Activated CD4-positive, alpha-beta T cell treated with anti-CD3 and anti-CD28 coated beads, Interleukin-2, amount 50 U/mL, for 16 hours (primary cell): ENCODE measurements at regions not wholly inside any gene's neighbourhood (a gene's known extent, or its start where the extent isn't known, plus 50 kb on each side); places are given as distances from the start of the nearest gene placed in this dataset.

Experiments
- DNase-seq: peaks from one replicate; pipeline ENCODE4 v3.0.0-alpha.2; 2020

DNA sequence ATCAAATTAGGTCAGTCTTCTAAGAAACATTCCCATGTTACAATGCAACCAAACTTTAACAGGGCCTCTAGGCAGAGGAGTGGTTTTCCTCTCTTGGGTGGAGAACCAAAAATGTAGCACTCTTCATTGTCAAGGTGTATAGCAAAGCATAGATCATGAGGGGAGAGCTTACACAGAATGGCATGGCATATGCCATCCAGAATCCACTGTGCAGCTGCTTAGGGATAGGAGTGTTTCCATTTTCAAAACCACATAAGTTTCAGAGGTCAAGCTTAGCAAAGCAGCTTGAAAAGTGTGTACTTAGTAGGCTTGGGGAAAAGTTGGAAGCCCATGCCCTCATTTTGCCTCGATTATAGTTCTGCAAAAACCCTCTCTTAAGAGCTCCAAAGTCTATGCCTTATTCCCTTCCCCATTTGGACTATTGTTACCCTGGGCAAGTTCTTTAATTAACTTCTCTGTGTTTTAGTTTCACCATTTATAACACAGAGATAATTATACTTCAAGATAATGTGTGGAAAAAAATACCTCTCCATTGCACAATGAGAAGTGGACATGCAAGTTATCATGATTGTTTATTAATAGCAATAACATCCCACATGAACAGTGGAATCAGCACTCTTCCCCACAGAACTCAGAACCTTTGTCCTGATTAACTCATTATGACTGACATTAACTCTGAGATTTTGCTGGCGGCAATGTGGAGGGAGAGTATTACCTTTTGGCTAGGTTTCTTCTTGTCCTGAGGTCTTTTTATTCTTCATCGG is 398.9 kb upstream of the WWC1 start:
- no peak for DNase-seq

DNA sequence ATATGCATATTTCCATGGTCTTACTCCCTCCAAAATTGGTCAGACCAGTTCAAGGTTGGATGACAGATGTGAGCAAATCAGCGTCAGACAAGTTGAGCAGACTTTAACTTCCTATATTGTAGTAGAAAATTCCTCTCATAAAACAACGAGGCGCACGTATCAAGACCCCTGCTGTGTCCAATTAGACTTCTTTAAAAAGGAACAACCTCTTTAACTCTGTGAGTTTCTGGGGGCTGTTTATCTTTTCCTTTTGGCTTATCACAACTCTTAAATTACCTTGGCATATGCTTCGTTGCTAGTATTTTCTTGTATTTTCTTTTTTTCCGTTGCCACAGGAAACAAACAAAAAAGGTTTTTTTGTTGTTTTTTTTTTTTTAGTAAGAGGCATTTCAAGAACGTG is 398.2 kb upstream of the WWC1 start:
- DNase-seq, result no peak

- DNase-seq, result no peak
These were observed 396.6 kb upstream of the WWC1 start for GRCh38 chr5:167894631-167895472.

- no peak for DNase-seq
These were observed 395.4 kb upstream of the WWC1 start for GRCh38 chr5:167895899-167896659.

DNA sequence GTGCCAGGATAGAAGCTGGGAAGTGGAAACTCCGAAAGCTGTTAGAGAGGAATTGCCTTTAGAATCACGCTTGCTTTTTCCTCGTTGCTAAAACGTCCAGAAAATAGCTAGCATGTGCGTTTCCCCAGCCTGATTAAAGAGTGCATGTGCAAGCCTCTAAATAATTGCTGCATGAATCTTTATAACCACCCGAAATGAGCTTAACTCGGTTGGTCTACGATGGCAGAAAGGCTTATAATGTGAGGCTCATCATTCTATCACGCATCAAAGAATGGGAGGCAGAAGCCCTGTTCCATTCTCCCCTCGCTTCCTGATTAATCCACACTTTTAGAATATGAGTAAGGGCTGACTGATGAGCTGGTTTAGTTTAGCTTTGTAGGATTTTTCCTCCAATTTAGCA is 394.6 kb upstream of the WWC1 start:
- no peak for DNase-seq

DNA sequence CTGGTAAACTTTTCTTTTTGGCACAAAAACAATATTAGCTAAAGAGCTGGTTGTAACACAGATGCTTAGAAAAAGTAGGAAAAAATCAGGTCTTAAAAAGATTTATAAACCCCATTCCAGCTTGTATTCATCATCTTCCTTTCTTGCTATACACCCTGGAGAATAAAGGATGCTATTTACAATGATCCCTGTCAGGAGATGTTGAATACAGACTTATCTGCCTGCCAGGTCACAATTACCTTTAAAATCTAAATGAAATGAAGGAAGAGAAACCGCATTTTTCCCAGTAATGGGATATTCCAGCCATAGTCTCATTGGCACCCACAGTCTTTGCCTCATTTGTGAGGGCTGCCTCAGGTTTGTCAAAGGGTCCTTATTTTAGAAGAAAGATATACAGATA is 394.1 kb upstream of the WWC1 start:
- DNase-seq, result no peak

DNA sequence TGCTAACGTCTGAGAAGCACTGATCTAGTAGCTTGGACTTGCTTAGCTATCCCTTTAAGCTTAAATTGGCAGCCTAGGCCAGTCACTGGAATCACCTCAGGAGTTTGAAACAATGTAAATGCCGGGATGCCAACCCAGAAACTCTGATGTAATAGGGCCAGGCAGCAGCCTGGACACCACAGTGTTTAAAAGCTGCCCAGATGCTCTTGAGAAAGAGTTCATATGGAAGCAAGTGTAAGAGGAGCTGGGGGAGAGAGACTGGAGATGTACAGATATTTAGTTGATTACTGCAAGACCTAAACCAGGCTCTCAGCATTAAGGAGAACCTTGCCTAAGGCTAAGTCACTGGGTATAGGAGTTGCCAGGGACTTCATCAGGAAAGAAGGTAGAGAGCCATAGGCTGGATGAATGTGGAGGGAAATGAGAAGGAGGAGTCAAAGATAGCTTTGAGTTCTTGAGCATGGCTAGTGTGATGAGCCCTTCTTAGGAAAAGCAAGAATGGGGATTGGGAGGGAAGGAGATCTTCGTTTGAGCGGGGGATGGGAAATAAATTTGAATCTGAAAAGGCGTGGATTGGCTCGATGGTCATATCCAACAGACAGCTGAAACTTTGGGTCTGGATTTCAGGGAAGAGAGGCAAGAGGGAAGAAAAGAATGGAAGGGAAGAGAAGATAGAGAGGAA is 392.9 kb upstream of the WWC1 start:
- no peak for DNase-seq

DNA sequence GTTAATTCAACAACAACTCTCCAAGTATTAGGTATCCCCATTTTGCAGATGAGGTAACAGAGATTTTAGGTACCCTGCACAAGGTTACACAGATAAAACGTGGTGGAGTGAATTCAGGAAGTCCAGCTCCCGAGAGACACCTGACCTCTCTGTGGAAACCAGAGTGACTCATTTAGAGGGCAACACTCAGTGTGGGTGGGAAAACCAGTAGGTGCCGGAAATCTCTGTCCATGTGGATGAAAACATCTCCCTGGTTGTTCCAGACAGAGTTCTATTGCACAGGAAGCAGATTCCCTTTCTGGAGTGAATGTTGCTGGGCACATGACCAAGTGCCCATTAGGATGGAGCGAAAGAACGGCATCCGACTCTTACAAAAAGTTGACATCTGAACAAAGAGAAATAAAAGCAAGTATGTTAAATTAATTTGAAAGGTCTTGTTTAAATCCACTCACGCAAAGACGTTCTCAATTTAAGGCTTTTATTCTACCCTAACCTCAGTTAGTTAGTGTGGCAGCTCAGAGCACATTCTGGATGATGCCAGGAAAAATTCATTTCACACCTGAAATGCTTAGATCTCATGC is 391.9 kb upstream of the WWC1 start:
- no peak for DNase-seq

DNA sequence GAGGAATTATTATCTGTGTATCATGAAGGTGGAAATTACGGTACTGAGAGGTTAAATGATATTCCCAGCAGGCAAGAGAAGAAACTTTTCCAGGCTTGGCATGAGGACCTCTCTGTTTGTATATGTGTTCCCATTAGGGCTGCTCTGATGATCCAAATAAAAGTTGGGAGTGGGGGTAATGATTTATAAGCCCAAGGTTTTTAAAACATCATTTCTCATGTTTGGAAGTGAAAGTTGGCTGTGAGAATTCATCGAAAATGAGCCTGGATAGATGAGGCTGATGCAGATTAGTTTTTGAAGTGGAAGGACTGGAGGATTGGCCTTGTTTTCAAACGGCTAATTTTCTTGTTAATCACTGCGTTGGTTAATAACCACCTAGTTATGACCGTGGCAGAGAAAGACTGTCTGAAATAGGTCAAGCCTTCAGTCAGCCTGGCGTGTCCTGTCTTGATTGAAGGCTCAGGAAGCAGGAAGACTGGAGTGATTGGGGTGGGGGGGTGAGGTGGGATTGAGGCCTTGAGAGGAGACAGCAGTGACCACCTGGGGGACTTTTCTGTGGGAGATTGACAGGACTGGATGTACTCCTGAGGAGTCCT is 391.0 kb upstream of the WWC1 start:
- no peak for DNase-seq

DNA sequence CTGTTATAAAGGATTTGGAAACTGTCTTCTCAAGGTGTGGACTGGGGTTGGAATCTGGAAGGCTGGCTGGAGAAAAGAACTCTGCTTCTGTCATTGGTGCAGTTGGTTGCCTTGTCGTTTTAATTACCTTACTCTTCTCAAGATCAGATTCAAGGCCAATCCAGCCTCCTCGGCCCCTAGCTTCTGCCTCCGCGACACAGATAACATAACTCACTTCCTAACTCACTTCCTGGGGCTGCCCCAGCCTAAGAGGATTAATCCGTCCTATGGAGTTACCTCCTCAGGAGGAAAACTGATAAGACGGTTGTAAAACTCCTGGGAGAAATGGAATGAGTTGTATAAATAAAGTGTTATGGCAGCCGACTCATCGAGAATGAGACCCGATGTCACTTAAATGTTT is 389.1 kb upstream of the WWC1 start:
- no peak for DNase-seq

DNA sequence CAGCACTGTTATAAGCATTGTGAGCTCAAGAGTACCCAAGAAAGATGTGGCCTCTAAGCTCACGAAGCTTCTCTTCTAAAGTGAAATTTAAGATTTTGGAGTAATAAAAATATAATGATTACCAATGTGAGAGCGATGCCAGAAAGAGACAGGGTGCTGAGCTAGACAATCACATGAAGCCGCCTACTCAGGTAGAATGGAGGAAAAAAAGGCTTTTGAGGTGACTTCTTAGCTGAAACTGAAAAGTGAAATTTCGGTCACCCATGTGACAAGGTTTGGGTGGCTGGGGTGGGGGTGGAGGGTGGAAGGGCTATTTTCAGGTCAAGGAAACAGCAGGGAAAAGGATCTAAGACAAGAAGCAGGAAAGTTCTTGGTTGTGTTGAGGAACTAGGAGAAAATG is 388.2 kb upstream of the WWC1 start:
- no peak for DNase-seq

DNA sequence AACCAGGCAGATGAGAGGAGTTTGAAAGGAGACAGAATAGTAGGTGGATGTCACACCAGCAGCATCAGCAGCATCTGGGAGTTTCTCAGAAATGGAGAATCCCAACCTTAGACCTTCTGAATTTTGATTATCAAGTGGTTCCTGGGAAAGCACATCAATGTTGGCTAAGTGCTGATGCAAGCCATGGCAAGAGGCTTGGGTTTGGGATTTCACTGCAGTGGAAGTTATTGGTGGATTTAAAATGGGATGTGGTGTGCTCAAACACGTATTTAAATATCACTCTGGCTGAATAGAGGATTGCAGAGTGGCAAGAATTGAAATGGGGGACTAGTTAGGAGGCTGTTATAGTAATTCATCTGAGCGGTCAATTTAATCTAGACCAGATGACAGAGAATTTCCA is 387.8 kb upstream of the WWC1 start:
- DNase-seq, result no peak

- no peak for DNase-seq
These were observed 385.3 kb upstream of the WWC1 start for GRCh38 chr5:167905919-167906853.

DNA sequence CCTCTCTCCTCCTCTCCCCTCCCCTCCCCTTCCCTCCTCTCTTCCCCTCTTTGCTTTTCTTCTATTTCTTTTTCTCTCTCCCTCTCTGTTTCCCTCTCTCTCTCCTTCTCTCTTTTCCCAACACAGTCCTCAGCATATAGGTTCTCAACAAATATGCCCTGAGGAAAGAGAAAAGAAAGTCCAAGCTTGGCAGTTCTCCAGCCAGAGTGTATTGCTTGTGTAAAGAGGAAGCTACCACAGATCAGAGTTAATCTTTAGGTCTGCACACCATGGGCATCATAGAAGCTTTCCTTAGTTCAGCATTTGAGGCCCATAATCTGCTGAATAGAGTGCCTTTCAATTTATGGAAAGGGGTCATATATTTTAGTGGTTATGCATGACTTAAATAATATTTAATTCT is 382.8 kb upstream of the WWC1 start:
- DNase-seq, result no peak

DNA sequence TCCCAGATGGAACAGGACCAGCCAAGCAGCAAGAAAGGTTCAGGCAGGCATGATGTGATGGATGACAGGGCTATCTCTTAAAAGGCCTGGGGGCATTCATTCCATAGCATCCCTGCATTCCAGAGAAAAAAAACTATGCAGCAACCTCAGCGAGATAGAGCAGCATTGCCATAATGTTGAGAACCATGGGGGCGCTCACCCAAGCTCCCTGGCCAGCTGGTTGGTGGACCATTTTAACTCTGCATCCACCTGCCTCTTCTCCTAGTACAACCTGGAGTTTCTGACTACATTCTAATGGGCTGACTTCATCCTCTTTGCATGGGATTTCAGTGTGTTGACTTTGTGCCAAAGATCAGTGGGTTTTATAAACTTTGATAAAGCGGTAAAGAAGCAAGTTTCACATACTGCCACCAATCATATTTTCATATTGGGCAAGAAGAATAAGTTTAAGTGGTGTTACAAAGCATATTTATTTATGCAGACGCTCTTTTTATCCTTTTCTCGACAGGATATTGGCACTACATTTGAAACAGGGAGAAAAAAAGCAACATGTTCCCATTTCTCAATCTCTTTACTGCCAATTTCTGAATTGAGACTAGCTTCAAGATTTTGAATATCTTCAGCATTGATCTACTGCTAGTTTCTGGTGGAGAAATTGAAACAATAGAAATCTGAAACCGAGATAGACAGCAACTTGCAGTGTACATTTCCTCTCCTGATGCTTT is 378.3 kb upstream of the WWC1 start:
- no peak for DNase-seq

DNA sequence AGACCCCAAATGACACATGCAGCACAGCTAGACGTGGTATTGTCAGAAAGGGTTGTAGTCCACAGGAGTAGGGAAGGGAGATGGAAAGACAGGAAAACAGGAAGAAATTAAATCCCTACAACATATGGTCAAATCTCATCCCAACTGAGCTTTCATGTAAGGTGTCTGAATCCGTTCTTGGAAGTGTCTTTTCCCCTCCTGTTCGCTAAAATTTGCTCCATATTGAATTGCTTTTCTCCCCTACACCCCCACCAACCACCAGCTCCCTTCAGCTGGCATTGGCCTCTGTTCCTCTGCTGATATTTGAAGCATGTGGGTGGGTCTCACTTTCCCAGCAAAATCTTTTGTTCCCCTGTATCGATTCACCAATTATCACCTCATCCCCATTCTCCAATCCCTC is 376.2 kb upstream of the WWC1 start:
- DNase-seq, result no peak

DNA sequence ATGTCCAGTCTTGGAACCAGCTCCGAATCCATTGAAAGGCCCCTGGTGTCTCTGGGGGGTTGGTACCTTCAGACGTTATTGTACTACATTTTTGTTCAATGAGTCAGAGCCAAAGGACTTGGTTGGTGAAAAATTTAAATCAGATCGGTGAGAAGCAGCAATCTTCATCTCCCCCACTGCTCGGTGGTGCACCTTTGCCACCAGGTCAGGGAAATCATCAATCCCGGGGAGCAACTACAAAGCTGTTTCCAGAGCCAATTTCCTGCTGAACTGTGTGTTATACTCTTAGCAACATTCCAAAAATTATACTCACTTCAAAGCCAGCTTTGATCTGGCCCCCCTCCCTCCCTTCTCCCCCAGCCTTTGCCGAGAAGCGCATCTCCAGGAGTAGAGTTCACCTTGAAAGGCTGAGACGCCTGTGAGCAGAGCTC is 375.2 kb upstream of the WWC1 start:
- no peak for DNase-seq

GRCh38 chr5:167916706-167917105 is 374.7 kb upstream of the WWC1 start:
- no peak for DNase-seq

DNA sequence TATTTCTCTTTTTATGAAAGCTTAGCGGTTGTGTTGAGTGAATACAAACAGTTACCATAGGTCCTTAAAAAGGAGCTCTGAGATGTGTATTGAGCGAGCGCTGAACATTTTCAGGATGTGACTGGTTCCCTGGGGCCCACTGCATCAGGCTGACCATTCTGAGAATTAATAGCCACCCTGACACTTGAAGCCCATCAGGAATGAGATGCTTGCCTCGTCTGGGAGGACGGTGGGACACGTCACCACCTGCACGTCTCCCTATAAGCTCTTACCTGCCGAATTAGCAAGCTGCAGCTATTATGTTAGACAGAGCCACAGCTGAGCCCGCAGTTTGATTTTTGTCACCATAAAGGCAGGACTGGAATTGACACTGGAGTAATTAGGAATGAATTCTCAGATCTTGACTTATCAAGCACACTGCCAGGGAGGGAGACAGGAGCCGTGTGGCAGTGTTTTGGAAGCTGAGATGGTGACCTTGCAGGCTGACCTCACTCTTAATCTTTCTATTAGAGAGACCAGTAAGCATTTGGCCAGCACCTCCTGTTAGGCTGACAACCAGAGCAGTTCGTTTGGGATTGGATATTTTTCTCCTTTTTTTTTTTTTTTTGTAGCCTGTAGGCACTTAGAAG is 373.1 kb upstream of the WWC1 start:
- no peak for DNase-seq
